Endothelial cell of umbilical vein (primary cell): ENCODE measurements at regions not wholly inside any gene's neighbourhood (a gene's known extent, or its start where the extent isn't known, plus 50 kb on each side); places are given as distances from the start of the nearest gene placed in this dataset.
"Not testable (repeated sequence)": the region's sequence is repeated elsewhere in the genome, so short reads cannot be mapped to it uniquely, and the experiment has no call there.

ENCODE experiments used
- EZH2 ChIP-seq: IDR thresholded peaks from 2 replicates; pipeline ENCODE4 v1.6.1; 2012; ENCODE audit warnings: borderline replicate concordance, low read depth, mild to moderate bottlenecking, moderate library complexity, low read length, inconsistent platforms; ENCODE audit not compliant: severe bottlenecking
- JUN ChIP-seq: IDR thresholded peaks from 2 replicates; pipeline ENCODE4 v1.6.1; 2011; ENCODE audit warnings: borderline replicate concordance, low read depth; ENCODE audit not compliant: insufficient read length, insufficient read depth
- MYC ChIP-seq: IDR thresholded peaks from one replicate; pipeline ENCODE4 v1.6.1; 2011; ENCODE audit warnings: mild to moderate bottlenecking, low read depth, low read length
- POLR2A ChIP-seq: IDR thresholded peaks from 2 replicates; pipeline ENCODE4 v1.6.1; 2012; ENCODE audit warnings: low read depth, mild to moderate bottlenecking, control low read depth, low read length
- POLR2AphosphoS5 ChIP-seq: IDR thresholded peaks from 2 replicates; pipeline ENCODE4 v1.6.1; 2012; ENCODE audit warnings: low read depth, mild to moderate bottlenecking, control low read depth, low read length, moderate library complexity; ENCODE audit not compliant: insufficient read depth
- TF ChIP-seq, protein P1 (sequence below), 2 donors: IDR thresholded peaks; 1 replicate in 1 of 2; 2 replicates in 1 of 2; pipeline ENCODE4 v1.5.1; 2011; ENCODE audit warnings: low read length in 2 of 2, mild to moderate bottlenecking in 2 of 2, moderate library complexity in 2 of 2, control low read depth in 1 of 2, inconsistent platforms in 1 of 2, low read depth in 1 of 2; ENCODE audit not compliant: insufficient read depth in 1 of 2; ENCODE audit errors: extremely low read depth in 1 of 2
- TF ChIP-seq, protein P2 (sequence below): IDR thresholded peaks from 2 replicates; pipeline ENCODE4 v1.6.1; 2011; ENCODE audit not compliant: insufficient read depth, insufficient read length

DNA sequence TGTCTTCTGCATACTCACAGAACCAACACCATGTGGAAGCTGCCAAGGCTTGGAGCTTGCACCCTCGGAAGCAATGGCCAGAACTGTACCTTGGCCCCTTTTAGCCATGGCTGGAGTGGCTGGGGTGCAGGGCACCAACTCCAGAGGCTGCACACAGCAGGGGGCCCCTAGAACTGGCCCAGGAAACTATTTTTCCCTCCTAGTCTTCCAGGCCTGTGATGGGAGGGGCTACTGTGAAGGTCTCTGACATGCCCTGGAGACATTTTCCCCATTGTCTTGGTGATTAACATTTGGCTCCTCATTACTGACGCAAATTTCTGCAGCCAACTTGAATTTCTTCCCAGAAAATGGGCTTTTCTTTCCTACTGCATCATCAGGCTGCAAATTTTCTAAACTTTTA lies 248.6 kb upstream of the RHOBTB1 start:
- TF ChIP-seq, protein P1, sequence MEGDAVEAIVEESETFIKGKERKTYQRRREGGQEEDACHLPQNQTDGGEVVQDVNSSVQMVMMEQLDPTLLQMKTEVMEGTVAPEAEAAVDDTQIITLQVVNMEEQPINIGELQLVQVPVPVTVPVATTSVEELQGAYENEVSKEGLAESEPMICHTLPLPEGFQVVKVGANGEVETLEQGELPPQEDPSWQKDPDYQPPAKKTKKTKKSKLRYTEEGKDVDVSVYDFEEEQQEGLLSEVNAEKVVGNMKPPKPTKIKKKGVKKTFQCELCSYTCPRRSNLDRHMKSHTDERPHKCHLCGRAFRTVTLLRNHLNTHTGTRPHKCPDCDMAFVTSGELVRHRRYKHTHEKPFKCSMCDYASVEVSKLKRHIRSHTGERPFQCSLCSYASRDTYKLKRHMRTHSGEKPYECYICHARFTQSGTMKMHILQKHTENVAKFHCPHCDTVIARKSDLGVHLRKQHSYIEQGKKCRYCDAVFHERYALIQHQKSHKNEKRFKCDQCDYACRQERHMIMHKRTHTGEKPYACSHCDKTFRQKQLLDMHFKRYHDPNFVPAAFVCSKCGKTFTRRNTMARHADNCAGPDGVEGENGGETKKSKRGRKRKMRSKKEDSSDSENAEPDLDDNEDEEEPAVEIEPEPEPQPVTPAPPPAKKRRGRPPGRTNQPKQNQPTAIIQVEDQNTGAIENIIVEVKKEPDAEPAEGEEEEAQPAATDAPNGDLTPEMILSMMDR (IDR thresholded peaks at IDR 0.05; ENCODE audit: extremely low read depth in 1 of 2, insufficient read depth in 1 of 2, low read depth in 1 of 2, low read length in 2 of 2): not testable (repeated sequence)
- TF ChIP-seq, protein P2, sequence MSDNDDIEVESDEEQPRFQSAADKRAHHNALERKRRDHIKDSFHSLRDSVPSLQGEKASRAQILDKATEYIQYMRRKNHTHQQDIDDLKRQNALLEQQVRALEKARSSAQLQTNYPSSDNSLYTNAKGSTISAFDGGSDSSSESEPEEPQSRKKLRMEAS: not testable (repeated sequence)
- TF ChIP-seq POLR2AphosphoS5, POLR2A, JUN, MYC, EZH2: not testable (repeated sequence)
